ENCODE measurements at regions not wholly inside any gene's neighbourhood (a gene's known extent, or its start where the extent isn't known, plus 50 kb on each side); places are given as distances from the start of the nearest gene placed in this dataset.
"Not testable (repeated sequence)": the region's sequence is repeated elsewhere in the genome, so short reads cannot be mapped to it uniquely, and the experiment has no call there.

DNA sequence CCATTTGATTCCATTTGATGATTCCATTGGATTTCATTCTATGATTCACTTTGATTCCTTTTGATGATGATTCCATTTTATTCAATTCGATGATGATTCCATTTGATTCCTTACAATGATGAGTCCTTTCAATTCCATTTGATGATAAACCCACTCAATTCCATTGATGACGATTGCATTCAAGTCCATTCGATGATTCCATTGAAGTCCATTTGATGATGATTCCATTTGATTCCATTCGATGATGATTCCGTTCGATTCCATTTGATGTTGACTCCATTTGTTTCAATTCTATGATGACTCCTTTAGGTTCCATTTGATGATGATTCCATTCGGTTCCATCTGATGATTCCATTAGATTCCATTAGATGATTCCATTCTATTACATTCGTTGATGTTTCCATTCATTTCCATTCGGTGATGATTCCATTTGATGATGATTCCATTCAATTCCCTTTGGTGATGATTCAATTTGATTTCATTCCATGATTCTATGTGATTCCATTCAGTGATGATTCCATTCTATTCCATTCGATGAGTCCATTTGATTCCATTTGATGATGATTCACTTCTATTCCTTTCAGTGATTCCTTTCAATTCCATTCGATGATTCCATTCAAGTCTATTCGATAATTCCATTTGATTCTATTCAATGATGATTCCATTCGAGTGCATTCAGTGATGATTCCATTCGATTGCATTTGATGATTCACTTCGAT is 1106.0 kb downstream of the RPIA start:
- no peak overlapping the region for H3K4me2 ChIP-seq
- DNase-seq (ENCODE audit: low spot score): no peak
- no peaks in the 10 kb centered on the region for H3K79me2 ChIP-seq
- H4K20me1 ChIP-seq (ENCODE audit: insufficient read depth, poor library complexity, severe bottlenecking): no peaks in the 10 kb centered on the region
- peaks cover 47% of the 10 kb centered on the region for H3K9me3 ChIP-seq (ENCODE audit: low read depth)
- H3K4me3 ChIP-seq: no peak overlapping the region
- TF ChIP-seq, protein P1, sequence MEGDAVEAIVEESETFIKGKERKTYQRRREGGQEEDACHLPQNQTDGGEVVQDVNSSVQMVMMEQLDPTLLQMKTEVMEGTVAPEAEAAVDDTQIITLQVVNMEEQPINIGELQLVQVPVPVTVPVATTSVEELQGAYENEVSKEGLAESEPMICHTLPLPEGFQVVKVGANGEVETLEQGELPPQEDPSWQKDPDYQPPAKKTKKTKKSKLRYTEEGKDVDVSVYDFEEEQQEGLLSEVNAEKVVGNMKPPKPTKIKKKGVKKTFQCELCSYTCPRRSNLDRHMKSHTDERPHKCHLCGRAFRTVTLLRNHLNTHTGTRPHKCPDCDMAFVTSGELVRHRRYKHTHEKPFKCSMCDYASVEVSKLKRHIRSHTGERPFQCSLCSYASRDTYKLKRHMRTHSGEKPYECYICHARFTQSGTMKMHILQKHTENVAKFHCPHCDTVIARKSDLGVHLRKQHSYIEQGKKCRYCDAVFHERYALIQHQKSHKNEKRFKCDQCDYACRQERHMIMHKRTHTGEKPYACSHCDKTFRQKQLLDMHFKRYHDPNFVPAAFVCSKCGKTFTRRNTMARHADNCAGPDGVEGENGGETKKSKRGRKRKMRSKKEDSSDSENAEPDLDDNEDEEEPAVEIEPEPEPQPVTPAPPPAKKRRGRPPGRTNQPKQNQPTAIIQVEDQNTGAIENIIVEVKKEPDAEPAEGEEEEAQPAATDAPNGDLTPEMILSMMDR (IDR thresholded peaks at IDR 0.05; ENCODE audit: poor library complexity): no peak
- TF ChIP-seq EZH2phosphoT487 (IDR thresholded peaks at IDR 0.05; ENCODE audit: low read depth, severe bottlenecking, unreplicated experiment): no peak
- TF ChIP-seq EZH2 (IDR thresholded peaks at IDR 0.05; ENCODE audit: borderline replicate concordance): no peak
- 81% methylated on average over 15 of the region's 15 CpGs for WGBS (ENCODE audit: low lambda C conversion rate, missing lambda C conversion rate)
- no peak overlapping the region for H2AFZ ChIP-seq
- H3K4me1 ChIP-seq (ENCODE audit: insufficient read depth): no peaks in the 10 kb centered on the region
- no peaks in the 10 kb centered on the region for H3K9me2 ChIP-seq (replicated peaks; ENCODE audit: insufficient read depth)
- no peak overlapping the region for H3K27ac ChIP-seq
- H3K27me3 ChIP-seq: no peaks in the 10 kb centered on the region
- H3K36me3 ChIP-seq (replicated peaks; ENCODE audit: insufficient read depth, low read depth): no peaks in the 10 kb centered on the region

DNA sequence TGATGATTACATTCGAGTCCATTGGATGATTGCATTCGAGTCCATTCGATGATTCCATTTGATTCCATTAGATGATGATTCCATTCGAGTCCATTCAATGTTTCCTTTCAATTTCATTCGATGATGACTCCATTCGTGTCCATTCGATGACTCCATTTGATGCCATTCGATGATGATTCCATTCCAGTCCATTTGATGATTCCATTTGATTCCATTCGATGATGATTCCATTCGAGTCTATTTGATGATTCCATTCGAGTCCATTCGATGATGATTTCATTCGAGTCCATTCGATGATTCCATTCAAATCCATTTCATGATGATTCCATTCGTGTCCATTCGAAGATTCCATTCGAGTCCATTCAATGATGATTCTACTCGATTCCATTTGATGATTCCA is 1109.7 kb downstream of the RPIA start:
- not testable (repeated sequence) for H3K4me1 ChIP-seq (ENCODE audit: insufficient read depth); H3K27me3 ChIP-seq; H2AFZ ChIP-seq; H3K4me2 ChIP-seq; DNase-seq (ENCODE audit: low spot score); H4K20me1 ChIP-seq (ENCODE audit: insufficient read depth, poor library complexity, severe bottlenecking); H3K4me3 ChIP-seq; H3K27ac ChIP-seq; H3K9me2 ChIP-seq (replicated peaks; ENCODE audit: insufficient read depth); H3K79me2 ChIP-seq; H3K36me3 ChIP-seq (replicated peaks; ENCODE audit: insufficient read depth, low read depth)
- 82% methylated on average over 18 of the region's 18 CpGs for WGBS (ENCODE audit: low lambda C conversion rate, missing lambda C conversion rate)
- H3K9me3 ChIP-seq (ENCODE audit: low read depth): peaks cover 72% of the 10 kb centered on the region

DNA sequence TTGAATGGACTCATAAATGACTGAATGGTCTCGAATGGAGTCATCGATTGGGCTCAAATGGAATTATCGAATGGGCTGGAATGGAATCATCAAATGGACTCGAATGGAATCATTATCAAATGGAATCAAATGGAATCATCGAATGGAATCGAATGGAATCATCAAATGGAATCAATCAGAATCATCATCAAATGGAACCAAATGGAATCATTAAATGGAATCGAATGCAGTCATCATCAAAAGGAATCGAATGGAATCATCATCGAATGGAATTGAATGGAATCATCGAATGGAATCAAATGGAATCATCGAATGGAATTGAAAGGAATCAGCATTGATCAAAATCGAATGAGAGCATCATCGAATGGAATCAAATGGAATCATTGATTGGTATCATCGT is 1114.9 kb downstream of the RPIA start:
- not testable (repeated sequence) for H3K79me2 ChIP-seq; H3K27ac ChIP-seq; H3K27me3 ChIP-seq; H3K9me2 ChIP-seq (replicated peaks; ENCODE audit: insufficient read depth); H4K20me1 ChIP-seq (ENCODE audit: insufficient read depth, poor library complexity, severe bottlenecking); H3K4me3 ChIP-seq; H3K4me2 ChIP-seq; H3K36me3 ChIP-seq (replicated peaks; ENCODE audit: insufficient read depth, low read depth); DNase-seq (ENCODE audit: low spot score); H2AFZ ChIP-seq; H3K4me1 ChIP-seq (ENCODE audit: insufficient read depth)
- 82% methylated on average over 14 of the region's 14 CpGs for WGBS (ENCODE audit: low lambda C conversion rate, missing lambda C conversion rate)
- peaks cover 69% of the 10 kb centered on the region for H3K9me3 ChIP-seq (ENCODE audit: low read depth)

DNA sequence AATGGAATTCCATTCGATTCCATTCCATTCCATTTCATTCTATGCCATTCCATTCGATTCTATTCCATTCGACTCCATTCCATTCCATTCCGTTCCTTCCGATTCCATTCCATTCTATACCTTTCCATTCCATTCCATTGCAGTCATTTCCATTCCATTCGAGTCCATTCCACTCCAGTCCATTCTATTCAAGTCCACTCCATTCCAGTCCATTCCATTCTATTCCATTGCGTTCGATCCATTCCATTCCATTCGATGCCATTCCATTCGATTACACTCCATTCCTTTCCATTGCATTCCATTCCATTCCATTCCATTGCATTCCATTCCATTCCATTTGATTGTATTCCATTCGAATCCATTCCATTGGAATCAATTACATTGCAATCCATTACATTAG is 1119.8 kb downstream of the RPIA start:
- Histone ChIP-seq H3K9me3 (ENCODE audit: low read depth) (peaks cover 69% of the 10 kb centered on the region), H3K4me2 (no peak overlapping the region), H3K36me3 (replicated peaks; ENCODE audit: insufficient read depth, low read depth) (no peaks in the 10 kb centered on the region), H3K79me2 (no peaks in the 10 kb centered on the region), H3K27me3 (no peaks in the 10 kb centered on the region), H2AFZ (no peak overlapping the region), H3K9me2 (replicated peaks; ENCODE audit: insufficient read depth) (no peaks in the 10 kb centered on the region), H3K27ac (no peak overlapping the region), H4K20me1 (ENCODE audit: insufficient read depth, poor library complexity, severe bottlenecking) (no peaks in the 10 kb centered on the region), H3K4me1 (ENCODE audit: insufficient read depth) (no peaks in the 10 kb centered on the region), H3K4me3 (no peak overlapping the region)
- WGBS (ENCODE audit: low lambda C conversion rate, missing lambda C conversion rate): 78% methylated on average over 11 of the region's 11 CpGs
- TF ChIP-seq, protein P1 (IDR thresholded peaks at IDR 0.05; ENCODE audit: poor library complexity): no peak
- no peak for TF ChIP-seq EZH2phosphoT487 (IDR thresholded peaks at IDR 0.05; ENCODE audit: low read depth, severe bottlenecking, unreplicated experiment)
- DNase-seq (ENCODE audit: low spot score): no peak

DNA sequence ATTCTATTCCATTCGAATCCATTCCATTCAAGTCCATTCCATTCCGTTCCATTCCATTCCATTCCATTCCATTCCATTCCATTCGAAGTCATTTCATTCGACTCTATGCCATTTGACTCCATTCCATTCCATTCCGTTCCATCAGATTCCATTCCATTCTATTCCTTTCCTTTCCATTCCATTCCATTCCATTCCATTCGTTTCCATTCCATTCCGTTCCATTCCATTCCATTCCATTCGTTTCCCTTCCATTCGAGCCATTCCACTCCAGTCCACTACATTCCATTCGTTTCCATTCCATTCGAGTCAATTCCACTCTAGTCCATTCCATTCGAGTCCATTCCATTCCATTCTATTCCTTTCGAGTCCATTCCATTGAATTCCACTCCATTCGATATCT is 1120.4 kb downstream of the RPIA start:
- not testable (repeated sequence) for H2AFZ ChIP-seq; DNase-seq (ENCODE audit: low spot score); H3K4me3 ChIP-seq; H4K20me1 ChIP-seq (ENCODE audit: insufficient read depth, poor library complexity, severe bottlenecking); H3K79me2 ChIP-seq; H3K9me2 ChIP-seq (replicated peaks; ENCODE audit: insufficient read depth); H3K36me3 ChIP-seq (replicated peaks; ENCODE audit: insufficient read depth, low read depth); H3K27ac ChIP-seq; H3K4me1 ChIP-seq (ENCODE audit: insufficient read depth); H3K4me2 ChIP-seq; H3K27me3 ChIP-seq
- peaks cover 66% of the 10 kb centered on the region for H3K9me3 ChIP-seq (ENCODE audit: low read depth)
- WGBS (ENCODE audit: low lambda C conversion rate, missing lambda C conversion rate): 77% methylated on average over 14 of the region's 14 CpGs

DNA sequence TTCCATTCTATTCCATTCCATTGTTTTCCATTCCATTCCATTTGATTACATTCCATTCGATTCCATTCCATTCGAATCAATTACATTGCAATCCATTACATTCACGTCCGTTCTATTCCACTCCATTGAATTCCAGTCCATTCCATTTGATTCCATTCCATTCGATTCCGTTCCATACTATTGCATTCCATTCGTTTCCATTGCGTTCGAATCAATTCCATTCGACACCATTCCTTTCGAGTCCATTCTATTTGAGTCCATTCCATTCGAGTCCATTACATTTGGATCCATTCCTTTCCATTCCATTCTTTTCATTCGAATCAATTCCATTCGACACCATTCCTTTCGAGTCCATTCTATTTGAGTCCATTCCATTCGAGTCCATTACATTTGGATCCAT is 1122.9 kb downstream of the RPIA start:
- H4K20me1 ChIP-seq (ENCODE audit: insufficient read depth, poor library complexity, severe bottlenecking): not testable (repeated sequence)
- peaks cover 71% of the 10 kb centered on the region for H3K9me3 ChIP-seq (ENCODE audit: low read depth)

More for the DNA sequence above, 1122.9 kb downstream of the RPIA start:
- H3K27me3 ChIP-seq; H3K9me2 ChIP-seq (replicated peaks; ENCODE audit: insufficient read depth); H2AFZ ChIP-seq; H3K4me2 ChIP-seq; H3K4me1 ChIP-seq (ENCODE audit: insufficient read depth); H3K27ac ChIP-seq; H3K36me3 ChIP-seq (replicated peaks; ENCODE audit: insufficient read depth, low read depth); DNase-seq (ENCODE audit: low spot score); H3K79me2 ChIP-seq; H3K4me3 ChIP-seq: not testable (repeated sequence)
- 88% methylated on average over 16 of the region's 16 CpGs for WGBS (ENCODE audit: low lambda C conversion rate, missing lambda C conversion rate)
